Muscle of leg (tissue), 3 donors: ENCODE measurements at regions not wholly inside any gene's neighbourhood (a gene's known extent, or its start where the extent isn't known, plus 50 kb on each side); places are given as distances from the start of the nearest gene placed in this dataset.

ENCODE experiments used
- DNase-seq: peaks from one replicate; pipeline ENCODE4 v3.0.0; 2013
- H3K27ac ChIP-seq: one replicate; pipeline ENCODE4 v1.5.1; 2013; ENCODE audit warnings: mild to moderate bottlenecking, low read length, control low read depth
- H3K27me3 ChIP-seq: one replicate; pipeline ENCODE4 v1.6.1; 2013; ENCODE audit warnings: low read length; ENCODE audit not compliant: control insufficient read depth, insufficient read depth
- H3K36me3 ChIP-seq: one replicate; pipeline ENCODE4 v1.6.1; 2013; ENCODE audit warnings: low read length; ENCODE audit not compliant: control insufficient read depth, insufficient read depth
- H3K4me1 ChIP-seq: one replicate; pipeline ENCODE4 v1.6.1; 2013; ENCODE audit warnings: low read length; ENCODE audit not compliant: control insufficient read depth, insufficient read depth
- H3K4me3 ChIP-seq: one replicate; pipeline ENCODE4 v1.5.1; 2013; ENCODE audit warnings: low read length, control low read depth
- H3K9me3 ChIP-seq: replicated peaks from 2 replicates; pipeline ENCODE4 v1.6.1; 2013; ENCODE audit warnings: low read depth, low read length; ENCODE audit not compliant: control insufficient read depth
- WGBS: methylation state at CpG from one replicate; pipeline ENCODE4 v1.1.5; 2013; ENCODE audit warnings: missing lambda C conversion rate; ENCODE audit not compliant: insufficient coverage; 5-methylcytosine and 5-hydroxymethylcytosine counted together

DNA sequence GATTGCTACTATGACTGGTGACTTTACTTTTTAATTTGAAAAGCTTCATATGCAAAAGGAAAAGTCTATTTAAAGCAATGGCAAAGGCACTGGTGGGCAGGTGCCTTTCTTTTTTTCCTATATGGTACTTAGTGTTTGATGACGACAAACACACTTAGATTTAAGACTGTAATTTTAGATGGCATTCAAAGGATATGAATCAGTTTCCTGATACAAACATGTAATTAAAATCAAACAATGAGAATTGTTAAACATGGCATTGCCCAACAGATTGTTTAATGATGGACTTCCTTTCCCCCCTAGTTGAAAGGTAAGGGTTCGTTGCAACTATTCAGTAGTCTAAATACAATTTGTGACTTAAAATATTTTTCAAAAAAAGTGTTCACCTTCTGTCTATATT is 106.5 kb upstream of the SEMA3C start:
- no CpG with 5 or more reads among the region's 2 CpGs for WGBS
- no peak overlapping the region for H3K4me3 ChIP-seq

GRCh38 chr7:81014908-81015307 is 96.1 kb upstream of the SEMA3C start:
- no peaks in the 10 kb centered on the region for H3K27me3 ChIP-seq
- DNase-seq, result no peak
- no peak overlapping the region for H3K4me3 ChIP-seq
- no peak overlapping the region for H3K27ac ChIP-seq
- no peaks in the 10 kb centered on the region for H3K36me3 ChIP-seq
- H3K9me3 ChIP-seq, result no peaks in the 10 kb centered on the region
- no CpG with 5 or more reads among the region's 1 CpG for WGBS
- H3K4me1 ChIP-seq, result no peaks in the 10 kb centered on the region

More for the DNA sequence above, 106.5 kb upstream of the SEMA3C start:
- H3K27me3 ChIP-seq, result no peaks in the 10 kb centered on the region
- no peaks in the 10 kb centered on the region for H3K36me3 ChIP-seq
- no peaks in the 10 kb centered on the region for H3K4me1 ChIP-seq
- no peak for DNase-seq
- H3K27ac ChIP-seq, result no peak overlapping the region
- H3K9me3 ChIP-seq, result no peaks in the 10 kb centered on the region

GRCh38 chr7:81014266-81014665 is 95.4 kb upstream of the SEMA3C start:
- WGBS, result no CpG with 5 or more reads among the region's 2 CpGs
- no peaks in the 10 kb centered on the region for H3K36me3 ChIP-seq
- no peak overlapping the region for H3K4me3 ChIP-seq
- H3K27me3 ChIP-seq, result no peaks in the 10 kb centered on the region
- H3K27ac ChIP-seq, result no peak overlapping the region
- DNase-seq, result no peak
- no peaks in the 10 kb centered on the region for H3K9me3 ChIP-seq
- no peaks in the 10 kb centered on the region for H3K4me1 ChIP-seq

GRCh38 chr7:81013083-81013817 is 94.4 kb upstream of the SEMA3C start:
- Histone ChIP-seq H3K36me3 (no peaks in the 10 kb centered on the region), H3K4me1 (no peaks in the 10 kb centered on the region), H3K9me3 (no peaks in the 10 kb centered on the region), H3K27ac (peak overlapping the region; percentile 73), H3K27me3 (no peaks in the 10 kb centered on the region), H3K4me3 (no peak overlapping the region)
- DNase-seq, result peak; percentile 90
- WGBS, result no CpG with 5 or more reads among the region's 2 CpGs

DNA sequence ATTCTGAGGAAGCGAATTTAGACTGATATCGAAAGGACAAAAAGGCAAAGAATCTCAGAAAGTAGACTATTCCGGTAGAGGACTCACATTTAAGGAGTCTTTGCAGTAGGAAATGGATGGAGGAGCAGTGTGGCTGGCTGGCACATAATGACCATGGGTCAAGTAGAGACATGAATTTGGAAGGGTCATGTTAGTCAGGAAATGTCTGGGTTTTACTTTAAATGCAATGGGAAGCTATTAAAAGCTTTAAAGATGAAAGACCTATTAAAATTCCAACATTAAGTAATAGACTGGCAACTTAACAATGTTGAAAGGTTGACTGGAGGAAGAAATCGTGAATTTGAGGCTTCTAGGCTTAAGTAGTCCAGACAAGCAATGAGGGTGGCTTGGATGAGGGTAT is 90.0 kb upstream of the SEMA3C start:
- Histone ChIP-seq H3K9me3 (no peaks in the 10 kb centered on the region), H3K4me3 (no peak overlapping the region), H3K36me3 (no peaks in the 10 kb centered on the region), H3K4me1 (peaks cover 13% of the 10 kb centered on the region), H3K27me3 (no peaks in the 10 kb centered on the region), H3K27ac (no peak overlapping the region)
- 97% methylated on average over 3 of the region's 4 CpGs for WGBS
- no peak for DNase-seq

DNA sequence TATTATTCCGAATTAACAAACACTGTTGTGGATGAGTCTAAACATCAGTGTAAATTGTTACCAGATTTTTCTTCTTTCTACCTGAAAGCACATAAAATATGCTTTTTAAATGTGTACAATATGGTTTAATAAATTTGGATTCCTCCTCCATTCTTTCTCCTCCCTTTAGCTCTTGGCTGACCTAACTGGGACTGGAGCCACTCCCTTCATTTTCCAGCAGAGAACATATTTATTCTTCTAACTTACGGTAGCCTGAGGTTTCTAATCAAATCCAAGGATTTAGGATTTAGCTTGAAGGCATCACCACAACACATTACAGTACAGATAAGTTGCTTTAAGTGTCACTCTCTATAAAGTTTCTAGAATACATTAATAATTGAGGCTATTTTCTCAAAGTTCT is 88.2 kb upstream of the SEMA3C start:
- Histone ChIP-seq H3K36me3 (no peaks in the 10 kb centered on the region), H3K4me1 (peaks cover 16% of the 10 kb centered on the region), H3K9me3 (no peaks in the 10 kb centered on the region), H3K27me3 (no peaks in the 10 kb centered on the region), H3K27ac (peak overlapping the region; percentile 65), H3K4me3 (no peak overlapping the region)
- no CpG with 5 or more reads among the region's 2 CpGs for WGBS
- peak; percentile 95 for DNase-seq

DNA sequence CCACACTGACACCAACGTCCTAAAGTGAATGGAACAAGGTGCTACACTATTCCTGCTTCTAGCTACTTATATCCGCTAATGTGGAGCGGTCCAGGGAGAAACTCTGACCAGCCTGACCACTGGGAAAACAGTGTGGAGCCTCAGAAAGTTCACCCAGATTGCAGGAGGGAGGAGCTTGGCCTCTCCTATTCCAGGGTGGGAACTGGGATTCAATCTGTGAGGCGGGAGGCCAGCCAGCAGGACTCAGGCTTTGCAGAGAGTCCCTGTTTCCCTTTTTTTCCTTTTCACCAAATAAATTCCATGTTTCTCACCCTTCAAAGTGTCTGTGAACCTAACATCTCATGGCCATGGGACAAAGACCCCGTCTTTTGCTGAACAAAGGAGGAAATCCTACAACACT is 86.4 kb upstream of the SEMA3C start:
- H3K9me3 ChIP-seq, result no peaks in the 10 kb centered on the region
- no peaks in the 10 kb centered on the region for H3K27me3 ChIP-seq
- H3K4me3 ChIP-seq, result no peak overlapping the region
- peak; percentile 93 for DNase-seq
- peaks cover 16% of the 10 kb centered on the region for H3K4me1 ChIP-seq
- peak overlapping the region; percentile 71 for H3K27ac ChIP-seq
- no peaks in the 10 kb centered on the region for H3K36me3 ChIP-seq
- WGBS, result no CpG with 5 or more reads among the region's 5 CpGs

GRCh38 chr7:81004098-81004497 is 85.2 kb upstream of the SEMA3C start:
- Histone ChIP-seq H3K27ac (no peak overlapping the region), H3K27me3 (no peaks in the 10 kb centered on the region), H3K9me3 (no peaks in the 10 kb centered on the region), H3K36me3 (no peaks in the 10 kb centered on the region), H3K4me3 (no peak overlapping the region), H3K4me1 (peaks cover 16% of the 10 kb centered on the region)
- whole genome bisulfite sequencing, result no CpG with 5 or more reads among the region's 1 CpG
- no peak for DNase-seq

DNA sequence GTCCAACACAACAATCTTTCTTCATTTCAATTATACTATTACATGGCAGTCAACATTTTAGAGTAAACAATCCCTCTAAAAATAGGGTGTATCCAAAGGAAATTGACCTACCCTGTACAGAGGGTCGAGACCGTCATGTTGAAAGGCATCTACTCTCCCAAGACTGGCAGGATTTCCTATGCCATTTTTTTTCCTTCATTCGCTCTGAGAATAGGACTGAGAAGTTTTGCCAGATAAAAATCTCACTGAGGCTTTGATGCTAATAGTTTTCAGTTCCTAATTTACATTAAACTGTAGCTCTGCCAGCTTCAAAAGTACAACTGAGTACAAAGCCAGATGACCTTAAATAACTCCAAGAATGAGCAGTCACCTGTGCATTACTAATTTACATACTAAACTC is 84.5 kb upstream of the SEMA3C start:
- Histone ChIP-seq H3K27me3 (no peaks in the 10 kb centered on the region), H3K36me3 (no peaks in the 10 kb centered on the region), H3K9me3 (no peaks in the 10 kb centered on the region), H3K4me3 (no peak overlapping the region), H3K4me1 (peaks cover 16% of the 10 kb centered on the region), H3K27ac (peak overlapping the region; percentile 48)
- no CpG with 5 or more reads among the region's 3 CpGs for WGBS
- peak; percentile 43 for DNase-seq

GRCh38 chr7:81002421-81002820 is 83.6 kb upstream of the SEMA3C start:
- H3K4me3 ChIP-seq, result no peak overlapping the region

DNA sequence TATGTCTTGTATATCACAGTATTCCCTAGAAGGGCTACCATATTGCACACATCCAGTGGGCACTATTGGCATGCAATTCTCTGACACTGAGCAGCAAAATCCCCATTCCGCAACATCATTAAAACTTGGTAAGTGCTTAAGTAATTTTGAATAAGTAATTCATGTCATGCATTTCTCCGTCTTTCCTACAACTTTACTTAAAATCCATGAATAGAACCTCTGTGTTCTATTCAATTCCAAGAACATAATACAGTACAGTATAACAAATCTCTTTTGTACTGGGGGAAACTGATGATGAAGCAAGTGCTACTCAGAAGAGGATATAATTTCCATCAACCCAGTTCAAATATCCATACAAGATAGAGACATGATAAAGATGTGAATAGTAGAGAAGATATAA is 80.9 kb upstream of the SEMA3C start:
- WGBS, result no CpG with 5 or more reads among the region's 2 CpGs
- Histone ChIP-seq H3K27me3 (no peaks in the 10 kb centered on the region), H3K4me3 (no peak overlapping the region), H3K27ac (no peak overlapping the region), H3K4me1 (peaks cover 6% of the 10 kb centered on the region), H3K36me3 (no peaks in the 10 kb centered on the region), H3K9me3 (no peaks in the 10 kb centered on the region)
- no peak for DNase-seq

More at GRCh38 chr7:81002421-81002820, 83.6 kb upstream of the SEMA3C start:
- Histone ChIP-seq H3K36me3 (no peaks in the 10 kb centered on the region), H3K27me3 (no peaks in the 10 kb centered on the region), H3K9me3 (no peaks in the 10 kb centered on the region), H3K27ac (no peak overlapping the region), H3K4me1 (peaks cover 16% of the 10 kb centered on the region)
- DNase-seq, result peak; percentile 78
